Sigmoid colon (tissue), 4 donors: ENCODE measurements at regions not wholly inside any gene's neighbourhood (a gene's known extent, or its start where the extent isn't known, plus 50 kb on each side); places are given as distances from the start of the nearest gene placed in this dataset.

Experiments used
- EP300 ChIP-seq, 4 donors: sonication (generic); formaldehyde crosslinking; IDR thresholded peaks; one replicate each; pipeline ENCODE4 v1.6.1; 2017; ENCODE audit warnings: antibody characterized with exemption in 4 of 4
- POLR2A ChIP-seq, 2 donors: fragments of 450-650 bp; IDR thresholded peaks; one replicate each; pipeline ENCODE4 v1.6.1; 2016; ENCODE audit warnings: antibody characterized with exemption in 2 of 2, mild to moderate bottlenecking in 2 of 2, moderate library complexity in 2 of 2
- TF ChIP-seq, protein P1 (sequence below), 4 experiments: fragments of 450-650 bp in 3 of 4; fragments of 200-600 bp in 1 of 4; IDR thresholded peaks; one replicate each; pipeline ENCODE4 v1.5.1; 2016 to 2019; ENCODE audit warnings: antibody characterized with exemption in 4 of 4, mild to moderate bottlenecking in 3 of 4, moderate library complexity in 2 of 4

DNA sequence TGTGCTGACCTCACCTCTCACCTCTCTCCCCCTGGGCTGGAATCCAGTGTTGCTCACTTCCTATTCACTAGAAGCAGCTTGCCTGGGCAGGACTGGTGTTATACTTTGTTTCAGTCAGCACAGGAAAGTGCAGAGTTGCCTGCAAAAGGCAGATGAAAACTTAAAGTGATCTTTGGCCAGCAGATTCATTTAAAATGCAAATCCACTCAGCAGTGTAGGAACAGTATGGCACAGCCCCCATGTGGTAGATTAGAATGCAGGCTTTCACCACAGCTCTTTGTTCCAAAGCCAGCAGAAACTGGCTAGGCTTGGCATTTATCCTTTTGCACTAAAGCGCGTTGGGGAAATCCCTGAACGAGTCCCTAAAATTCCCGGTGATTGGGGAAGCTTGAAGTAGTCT, 301.2 kb downstream of the OR4C45 start:
- TF ChIP-seq, protein P1, sequence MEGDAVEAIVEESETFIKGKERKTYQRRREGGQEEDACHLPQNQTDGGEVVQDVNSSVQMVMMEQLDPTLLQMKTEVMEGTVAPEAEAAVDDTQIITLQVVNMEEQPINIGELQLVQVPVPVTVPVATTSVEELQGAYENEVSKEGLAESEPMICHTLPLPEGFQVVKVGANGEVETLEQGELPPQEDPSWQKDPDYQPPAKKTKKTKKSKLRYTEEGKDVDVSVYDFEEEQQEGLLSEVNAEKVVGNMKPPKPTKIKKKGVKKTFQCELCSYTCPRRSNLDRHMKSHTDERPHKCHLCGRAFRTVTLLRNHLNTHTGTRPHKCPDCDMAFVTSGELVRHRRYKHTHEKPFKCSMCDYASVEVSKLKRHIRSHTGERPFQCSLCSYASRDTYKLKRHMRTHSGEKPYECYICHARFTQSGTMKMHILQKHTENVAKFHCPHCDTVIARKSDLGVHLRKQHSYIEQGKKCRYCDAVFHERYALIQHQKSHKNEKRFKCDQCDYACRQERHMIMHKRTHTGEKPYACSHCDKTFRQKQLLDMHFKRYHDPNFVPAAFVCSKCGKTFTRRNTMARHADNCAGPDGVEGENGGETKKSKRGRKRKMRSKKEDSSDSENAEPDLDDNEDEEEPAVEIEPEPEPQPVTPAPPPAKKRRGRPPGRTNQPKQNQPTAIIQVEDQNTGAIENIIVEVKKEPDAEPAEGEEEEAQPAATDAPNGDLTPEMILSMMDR (IDR thresholded peaks at IDR 0.05): no peak
- no peak for TF ChIP-seq POLR2A (IDR thresholded peaks at IDR 0.05)
- TF ChIP-seq EP300 (IDR thresholded peaks at IDR 0.05): no peak
